Prostate gland (tissue), 2 donors: ENCODE measurements at regions not wholly inside any gene's neighbourhood (a gene's known extent, or its start where the extent isn't known, plus 50 kb on each side); places are given as distances from the start of the nearest gene placed in this dataset.

Experiments used
- DNase-seq: peaks from one replicate; pipeline ENCODE4 v3.0.0-alpha.2; 2019; ENCODE audit warnings: low spot score
- H3K27ac ChIP-seq, 2 donors: fragments of 200-600 bp; sonication (generic); 2 replicates each; pipeline ENCODE4 v1.5.1; 2017 to 2019
- H3K27me3 ChIP-seq: fragments of 200-600 bp; sonication (generic); replicated peaks from 2 replicates; pipeline ENCODE4 v1.5.1; 2019; ENCODE audit not compliant: insufficient read depth
- H3K36me3 ChIP-seq, 2 donors: fragments of 200-600 bp; sonication (generic); 1 replicate in 1 of 2; 2 replicates in 1 of 2; pipeline versions ENCODE4 v1.5.1 to v1.8.1; 2017 to 2019
- H3K4me1 ChIP-seq: fragments of 200-600 bp; sonication (generic); replicated peaks from 2 replicates; pipeline ENCODE4 v1.5.1; 2019
- H3K4me3 ChIP-seq, 2 donors: fragments of 200-600 bp; sonication (generic); 2 replicates each; pipeline ENCODE4 v1.5.1; 2017 to 2019
- H3K9me3 ChIP-seq: fragments of 200-600 bp; sonication (generic); 2 replicates; pipeline ENCODE4 v1.5.1; 2017
- POLR2A ChIP-seq: fragments of 450-650 bp; IDR thresholded peaks from one replicate; pipeline ENCODE4 v1.6.1; 2016; ENCODE audit warnings: antibody characterized with exemption, mild to moderate bottlenecking
- POLR2AphosphoS5 ChIP-seq: sonication (generic); formaldehyde crosslinking; IDR thresholded peaks from one replicate; pipeline ENCODE4 v1.6.1; 2017; ENCODE audit warnings: antibody characterized with exemption
- WGBS: methylation state at CpG from one replicate; pipeline ENCODE4 v1.1.5; 2018; 5-methylcytosine and 5-hydroxymethylcytosine counted together
- intact Hi-C: fragments of 100-400 bp; cut with DNase I; formaldehyde crosslinking; loops from one replicate; pipeline ENCODE4 v1.14.2; 2022
- TF ChIP-seq, protein P1 (sequence below), 4 experiments: fragments of 200-600 bp in 2 of 4; fragments of 450-650 bp in 2 of 4; sonication (generic) in 2 of 4; IDR thresholded peaks; 1 replicate in 3 of 4; 2 replicates in 1 of 4; pipeline ENCODE4 v1.5.1; 2016 to 2019; ENCODE audit warnings: antibody characterized with exemption in 4 of 4, mild to moderate bottlenecking in 2 of 4, moderate library complexity in 2 of 4

DNA sequence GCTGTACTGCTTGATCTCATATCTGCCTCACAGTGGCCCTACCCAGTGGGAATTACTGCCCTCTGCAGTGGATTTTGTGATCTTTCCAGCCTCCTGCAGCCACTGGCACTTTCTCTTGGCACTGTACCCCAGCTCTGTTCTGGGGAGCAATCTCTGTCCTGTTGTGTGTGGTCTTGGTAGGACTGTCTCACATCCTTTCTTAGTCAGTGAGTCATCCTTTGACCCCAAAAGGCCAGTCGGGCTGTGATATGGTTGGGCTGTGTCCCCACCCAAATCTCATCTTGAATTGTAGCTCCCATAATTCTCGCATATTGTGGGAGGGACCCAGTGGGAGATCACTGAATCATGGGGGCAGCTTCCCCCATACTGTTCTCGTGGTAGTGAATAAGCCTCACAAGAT is 133.3 kb upstream of the TPM1 start:
- intact Hi-C loops, result no loop called here
- TF ChIP-seq POLR2A, result no peak
- TF ChIP-seq, protein P1, sequence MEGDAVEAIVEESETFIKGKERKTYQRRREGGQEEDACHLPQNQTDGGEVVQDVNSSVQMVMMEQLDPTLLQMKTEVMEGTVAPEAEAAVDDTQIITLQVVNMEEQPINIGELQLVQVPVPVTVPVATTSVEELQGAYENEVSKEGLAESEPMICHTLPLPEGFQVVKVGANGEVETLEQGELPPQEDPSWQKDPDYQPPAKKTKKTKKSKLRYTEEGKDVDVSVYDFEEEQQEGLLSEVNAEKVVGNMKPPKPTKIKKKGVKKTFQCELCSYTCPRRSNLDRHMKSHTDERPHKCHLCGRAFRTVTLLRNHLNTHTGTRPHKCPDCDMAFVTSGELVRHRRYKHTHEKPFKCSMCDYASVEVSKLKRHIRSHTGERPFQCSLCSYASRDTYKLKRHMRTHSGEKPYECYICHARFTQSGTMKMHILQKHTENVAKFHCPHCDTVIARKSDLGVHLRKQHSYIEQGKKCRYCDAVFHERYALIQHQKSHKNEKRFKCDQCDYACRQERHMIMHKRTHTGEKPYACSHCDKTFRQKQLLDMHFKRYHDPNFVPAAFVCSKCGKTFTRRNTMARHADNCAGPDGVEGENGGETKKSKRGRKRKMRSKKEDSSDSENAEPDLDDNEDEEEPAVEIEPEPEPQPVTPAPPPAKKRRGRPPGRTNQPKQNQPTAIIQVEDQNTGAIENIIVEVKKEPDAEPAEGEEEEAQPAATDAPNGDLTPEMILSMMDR (IDR thresholded peaks at IDR 0.05), result no peak
- no peak for TF ChIP-seq POLR2AphosphoS5
- H3K4me3 ChIP-seq, result no peak overlapping the region
- 90% methylated on average over 3 of the region's 3 CpGs for WGBS
- H3K36me3 ChIP-seq, result no peaks in the 10 kb centered on the region
- H3K4me1 ChIP-seq, result no peaks in the 10 kb centered on the region
- no peaks in the 10 kb centered on the region for H3K9me3 ChIP-seq
- no peaks in the 10 kb centered on the region for H3K27me3 ChIP-seq
- no peak overlapping the region for H3K27ac ChIP-seq
- no peak for DNase-seq

DNA sequence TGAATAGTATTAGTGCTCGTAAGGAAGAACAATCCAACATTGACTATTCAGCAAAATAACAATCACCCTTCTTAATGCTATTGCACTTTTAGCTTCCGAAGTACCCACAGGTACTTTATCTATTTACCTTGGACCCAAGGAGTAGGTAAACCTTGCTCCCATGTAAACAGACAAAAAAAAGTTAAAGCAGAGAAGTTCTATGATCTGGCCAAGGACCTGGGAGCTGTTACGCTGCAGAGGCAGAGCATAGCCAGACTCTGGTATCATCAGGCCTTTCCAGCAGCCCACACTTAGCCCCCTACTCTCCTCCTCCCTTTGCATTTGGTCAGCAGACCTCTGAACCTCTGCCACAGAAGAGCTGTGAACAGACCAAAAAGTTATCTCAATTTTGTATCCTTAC is 130.3 kb upstream of the TPM1 start:
- no peaks in the 10 kb centered on the region for H3K9me3 ChIP-seq
- 61% methylated on average over 3 of the region's 3 CpGs for WGBS
- DNase-seq, result no peak
- no peak overlapping the region for H3K4me3 ChIP-seq
- H3K36me3 ChIP-seq, result no peaks in the 10 kb centered on the region
- H3K27me3 ChIP-seq, result no peaks in the 10 kb centered on the region
- no peak overlapping the region for H3K27ac ChIP-seq
- TF ChIP-seq POLR2AphosphoS5 (no peak), POLR2A (no peak)
- TF ChIP-seq, protein P1 (IDR thresholded peaks at IDR 0.05), result no peak
- H3K4me1 ChIP-seq, result no peaks in the 10 kb centered on the region
- intact Hi-C loops, result no loop called here

DNA sequence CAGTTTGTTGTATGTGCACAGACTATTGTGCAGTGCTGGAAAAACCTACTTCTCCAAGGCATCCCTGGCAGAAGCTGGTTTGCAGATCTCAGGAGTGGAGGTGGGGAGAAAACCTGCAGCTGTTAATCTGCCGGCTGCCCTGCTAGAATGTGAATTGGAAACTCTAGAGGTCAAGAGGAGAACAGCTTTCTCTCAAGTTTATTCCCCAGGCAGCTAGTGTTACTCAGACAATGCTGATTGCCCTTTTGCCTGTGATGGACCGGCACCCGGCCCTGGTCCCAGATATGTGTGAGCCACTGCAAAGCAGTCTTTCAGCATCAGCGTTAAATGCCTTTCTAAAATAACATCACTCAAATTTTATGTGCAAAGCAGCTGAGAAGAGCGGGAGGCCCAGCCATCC is 129.7 kb upstream of the TPM1 start:
- Histone ChIP-seq H3K36me3 (no peaks in the 10 kb centered on the region), H3K4me1 (no peaks in the 10 kb centered on the region), H3K27ac (no peak overlapping the region), H3K4me3 (no peak overlapping the region), H3K9me3 (no peaks in the 10 kb centered on the region), H3K27me3 (no peaks in the 10 kb centered on the region)
- DNase-seq, result no peak
- TF ChIP-seq POLR2AphosphoS5 (no peak), POLR2A (no peak)
- TF ChIP-seq, protein P1 (IDR thresholded peaks at IDR 0.05), result no peak
- WGBS, result 80% methylated on average over 5 of the region's 5 CpGs
- intact Hi-C loops, result no loop called here

DNA sequence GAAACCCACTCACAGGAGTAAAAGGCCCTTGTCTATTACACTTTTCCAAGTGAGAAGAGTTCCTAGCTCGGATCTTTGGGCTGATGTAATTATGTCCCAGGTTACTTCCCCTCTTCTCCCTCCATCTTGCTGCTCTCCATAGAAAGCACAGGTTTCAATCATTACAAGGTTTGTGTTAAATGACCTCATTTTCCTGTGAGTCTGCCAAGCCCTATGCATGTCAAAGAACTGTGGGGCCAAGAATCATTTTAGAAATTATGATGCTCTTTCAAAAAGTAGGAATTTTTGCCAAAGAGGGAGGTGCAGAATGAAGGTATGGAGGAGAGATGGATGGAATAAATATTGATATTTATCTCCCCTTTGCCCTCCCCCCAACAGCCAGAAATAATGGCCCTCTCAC is 129.3 kb upstream of the TPM1 start:
- DNase-seq, result no peak
- intact Hi-C loops, result no loop called here
- TF ChIP-seq, protein P1 (IDR thresholded peaks at IDR 0.05), result no peak
- TF ChIP-seq POLR2AphosphoS5, result no peak
- no peak for TF ChIP-seq POLR2A
- no peaks in the 10 kb centered on the region for H3K4me1 ChIP-seq
- H3K9me3 ChIP-seq, result no peaks in the 10 kb centered on the region
- no peaks in the 10 kb centered on the region for H3K36me3 ChIP-seq
- no peak overlapping the region for H3K4me3 ChIP-seq
- no peak overlapping the region for H3K27ac ChIP-seq
- H3K27me3 ChIP-seq, result no peaks in the 10 kb centered on the region
- 83% methylated on average over 1 of the region's 1 CpG for WGBS

DNA sequence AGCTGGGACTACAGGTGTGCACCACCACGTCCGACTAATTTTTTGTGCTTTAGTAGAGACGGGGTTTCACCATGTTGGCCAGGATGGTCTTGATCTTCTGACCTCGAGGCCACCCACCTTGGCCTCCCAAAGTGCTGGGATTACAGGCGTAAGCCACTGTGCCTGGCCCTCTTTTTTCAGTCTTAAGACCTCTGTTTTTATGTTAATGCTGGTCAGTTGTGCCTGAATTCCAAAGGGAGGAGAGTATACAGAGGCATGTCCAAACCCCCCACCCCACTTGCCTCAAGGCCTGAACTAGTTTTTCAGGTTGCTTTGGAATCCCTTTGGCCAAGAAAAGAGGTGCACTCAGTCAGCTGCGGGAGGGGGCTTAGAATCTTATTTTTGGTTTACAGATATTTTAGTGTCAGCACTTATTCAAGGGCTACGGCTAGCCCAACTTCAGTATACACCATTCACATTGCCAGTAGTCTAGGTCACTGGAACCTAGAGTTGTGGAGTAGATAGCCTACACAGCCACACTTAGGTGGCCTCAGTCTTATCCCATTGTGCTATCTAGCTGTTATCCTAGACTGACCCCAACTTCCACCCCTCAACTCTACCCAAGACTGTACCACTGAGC is 128.0 kb upstream of the TPM1 start:
- no peak overlapping the region for H3K27ac ChIP-seq
- no peak for TF ChIP-seq POLR2A
- TF ChIP-seq, protein P1 (IDR thresholded peaks at IDR 0.05), result no peak
- no peak for TF ChIP-seq POLR2AphosphoS5
- 86% methylated on average over 7 of the region's 7 CpGs for WGBS
- no peaks in the 10 kb centered on the region for H3K9me3 ChIP-seq
- H3K4me1 ChIP-seq, result no peaks in the 10 kb centered on the region
- H3K27me3 ChIP-seq, result no peaks in the 10 kb centered on the region
- H3K4me3 ChIP-seq, result no peak overlapping the region
- H3K36me3 ChIP-seq, result no peaks in the 10 kb centered on the region
- intact Hi-C loops, result no loop called here
- no peak for DNase-seq
